Caco-2 (cell line): ENCODE measurements at regions not wholly inside any gene's neighbourhood (a gene's known extent, or its start where the extent isn't known, plus 50 kb on each side); places are given as distances from the start of the nearest gene placed in this dataset.

Source experiments
- BruUV-seq: library from RNA; stranded (reverse); fragments of 400-500 nt; replicated peaks from 2 replicates; lab custom pipeline; 2021; lab: Mats Ljungman, UMichigan
- CTCF ChIA-PET: fragments of 300-600 bp; sonication (Branson Sonifier 250); formaldehyde crosslinking; loops from one replicate; lab custom pipeline; 2022; ENCODE audit warnings: antibody characterized with exemption; lab: Charles Lee
- POLR2A ChIA-PET: fragments of 300-600 bp; sonication (Branson Sonifier 250); formaldehyde crosslinking; loops from one replicate; lab custom pipeline; 2022; ENCODE audit warnings: antibody characterized with exemption; lab: Charles Lee
- DNase-seq, 2 experiments: peaks; one replicate each; pipeline versions ENCODE4 v3.0.0 to v3.0.0-alpha.2; 2020 to 2022
- H3K27me3 ChIP-seq: replicated peaks from 2 replicates; pipeline ENCODE4 v1.6.0; 2011; ENCODE audit warnings: low read length; ENCODE audit not compliant: control insufficient read depth, insufficient read depth
- H3K36me3 ChIP-seq: 2 replicates; pipeline ENCODE4 v1.5.1; 2011; ENCODE audit warnings: low read length; ENCODE audit not compliant: control insufficient read depth, insufficient read depth
- H3K4me1 ChIP-seq: fragments of 250-450 bp; sonication (Bioruptor Pico); 2 replicates; pipeline ENCODE4 v1.5.1; 2020; ENCODE audit warnings: mild to moderate bottlenecking
- H3K4me3 ChIP-seq: 2 replicates; pipeline ENCODE4 v1.5.1; 2011; ENCODE audit warnings: low read depth, mild to moderate bottlenecking, control low read depth, low read length
- H3K9me3 ChIP-seq: fragments of 250-450 bp; sonication (Bioruptor Pico); 2 replicates; pipeline ENCODE4 v1.5.1; 2020; ENCODE audit warnings: mild to moderate bottlenecking, moderate library complexity
- H3K27ac Mint-ChIP-seq: one replicate; pipeline ENCODE4 v1.8.0; 2022; ENCODE audit warnings: mixed read lengths; ENCODE audit not compliant: unreplicated experiment
- H3K27me3 Mint-ChIP-seq: one replicate; pipeline ENCODE4 v1.8.0; 2022; ENCODE audit warnings: mixed read lengths; ENCODE audit not compliant: insufficient read depth, unreplicated experiment
- H3K36me3 Mint-ChIP-seq: one replicate; pipeline ENCODE4 v1.8.0; 2022; ENCODE audit warnings: mild to moderate bottlenecking, mixed read lengths; ENCODE audit not compliant: insufficient read depth, unreplicated experiment
- H3K4me1 Mint-ChIP-seq: one replicate; pipeline ENCODE4 v1.8.0; 2022; ENCODE audit warnings: low read depth, mixed read lengths; ENCODE audit not compliant: unreplicated experiment
- H3K4me3 Mint-ChIP-seq: one replicate; pipeline ENCODE4 v1.8.0; 2022; ENCODE audit warnings: mild to moderate bottlenecking, moderate library complexity, mixed read lengths; ENCODE audit not compliant: unreplicated experiment
- H3K9me3 Mint-ChIP-seq: one replicate; pipeline ENCODE4 v1.8.0; 2022; ENCODE audit warnings: mixed read lengths; ENCODE audit not compliant: unreplicated experiment
- intact Hi-C: fragments of 100-400 bp; cut with micrococcal nuclease; formaldehyde crosslinking; loops from one replicate; pipeline ENCODE4 v1.10.0; 2022; ENCODE audit not compliant: unreplicated experiment
- TF ChIP-seq, protein P1 (sequence below), 2 experiments: fragments of 200-600 bp in 1 of 2; IDR thresholded peaks; 1 replicate in 1 of 2; 2 replicates in 1 of 2; pipeline versions ENCODE4 v1.5.1 to v1.8.0; 2011 to 2022; ENCODE audit warnings: antibody characterized with exemption in 1 of 2, control low read depth in 1 of 2, inconsistent platforms in 1 of 2, low read depth in 1 of 2, low read length in 1 of 2, mild to moderate bottlenecking in 1 of 2, moderate library complexity in 1 of 2; ENCODE audit not compliant: insufficient read depth in 1 of 2, severe bottlenecking in 1 of 2, unreplicated experiment in 1 of 2

DNA sequence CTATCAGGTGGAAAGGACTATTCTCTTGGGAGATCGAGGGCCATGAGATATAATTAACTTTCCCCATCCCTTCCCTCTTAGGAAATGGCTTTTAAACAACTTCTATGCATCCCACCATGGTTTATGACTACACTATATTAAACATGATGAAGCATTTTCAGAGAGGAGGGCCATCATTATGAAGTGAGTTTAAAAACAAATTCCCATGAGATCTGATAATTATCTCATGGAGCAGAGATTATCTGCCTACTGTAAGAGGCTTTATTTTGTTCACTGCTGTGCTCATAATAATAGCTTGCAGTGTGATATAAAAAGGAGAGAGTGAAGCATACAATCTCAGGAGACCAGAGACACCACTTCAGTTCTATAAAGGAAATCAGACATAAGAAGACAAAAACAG is 330.5 kb upstream of the ZFP42 start:
- no peaks in the 10 kb centered on the region for H3K36me3 Mint-ChIP-seq
- no peak for DNase-seq
- H3K4me3 Mint-ChIP-seq, result no peak overlapping the region
- H3K36me3 ChIP-seq, result no peaks in the 10 kb centered on the region
- ChIA-PET POLR2A (no interaction called here), CTCF (no interaction called here)
- H3K27ac Mint-ChIP-seq, result no peak overlapping the region
- no peaks in the 10 kb centered on the region for H3K4me1 Mint-ChIP-seq
- H3K9me3 ChIP-seq, result no peaks in the 10 kb centered on the region
- no peaks in the 10 kb centered on the region for H3K27me3 ChIP-seq
- no peaks in the 10 kb centered on the region for H3K4me1 ChIP-seq
- intact Hi-C loops, result no loop called here
- H3K27me3 Mint-ChIP-seq, result no peaks in the 10 kb centered on the region
- TF ChIP-seq, protein P1, sequence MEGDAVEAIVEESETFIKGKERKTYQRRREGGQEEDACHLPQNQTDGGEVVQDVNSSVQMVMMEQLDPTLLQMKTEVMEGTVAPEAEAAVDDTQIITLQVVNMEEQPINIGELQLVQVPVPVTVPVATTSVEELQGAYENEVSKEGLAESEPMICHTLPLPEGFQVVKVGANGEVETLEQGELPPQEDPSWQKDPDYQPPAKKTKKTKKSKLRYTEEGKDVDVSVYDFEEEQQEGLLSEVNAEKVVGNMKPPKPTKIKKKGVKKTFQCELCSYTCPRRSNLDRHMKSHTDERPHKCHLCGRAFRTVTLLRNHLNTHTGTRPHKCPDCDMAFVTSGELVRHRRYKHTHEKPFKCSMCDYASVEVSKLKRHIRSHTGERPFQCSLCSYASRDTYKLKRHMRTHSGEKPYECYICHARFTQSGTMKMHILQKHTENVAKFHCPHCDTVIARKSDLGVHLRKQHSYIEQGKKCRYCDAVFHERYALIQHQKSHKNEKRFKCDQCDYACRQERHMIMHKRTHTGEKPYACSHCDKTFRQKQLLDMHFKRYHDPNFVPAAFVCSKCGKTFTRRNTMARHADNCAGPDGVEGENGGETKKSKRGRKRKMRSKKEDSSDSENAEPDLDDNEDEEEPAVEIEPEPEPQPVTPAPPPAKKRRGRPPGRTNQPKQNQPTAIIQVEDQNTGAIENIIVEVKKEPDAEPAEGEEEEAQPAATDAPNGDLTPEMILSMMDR (IDR thresholded peaks at IDR 0.05; ENCODE audit: insufficient read depth in 1 of 2, low read depth in 1 of 2, low read length in 1 of 2, severe bottlenecking in 1 of 2, unreplicated experiment in 1 of 2), result no peak
- H3K9me3 Mint-ChIP-seq, result peaks cover 25% of the 10 kb centered on the region
- H3K4me3 ChIP-seq, result no peak overlapping the region
- no TSS peak for BruUV-seq

DNA sequence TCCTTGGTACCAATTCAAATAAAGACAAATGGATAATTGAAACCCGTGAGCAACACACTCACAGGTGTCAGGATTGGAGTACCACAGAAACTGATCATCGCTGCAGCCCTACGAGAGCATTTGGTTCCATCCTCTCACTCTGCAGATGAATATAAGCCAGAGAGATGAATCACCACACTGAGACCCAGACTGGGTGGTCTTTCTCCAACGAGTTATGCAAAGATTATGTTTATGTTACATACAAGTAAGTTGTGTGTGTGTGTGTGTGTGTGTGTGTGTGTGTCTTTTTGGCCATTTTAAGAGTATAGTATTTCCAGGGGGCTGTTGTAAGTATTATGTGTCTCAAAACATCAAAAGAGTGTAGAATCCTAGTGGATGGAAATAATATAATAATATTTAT is 329.5 kb upstream of the ZFP42 start:
- Histone ChIP-seq H3K4me1 (no peaks in the 10 kb centered on the region), H3K27me3 (no peaks in the 10 kb centered on the region), H3K9me3 (no peaks in the 10 kb centered on the region), H3K36me3 (no peaks in the 10 kb centered on the region), H3K4me3 (no peak overlapping the region)
- ChIA-PET POLR2A (no interaction called here), CTCF (no interaction called here)
- Mint-ChIP-seq H3K27me3 (no peaks in the 10 kb centered on the region), H3K36me3 (no peaks in the 10 kb centered on the region), H3K27ac (no peak overlapping the region), H3K9me3 (peaks cover 25% of the 10 kb centered on the region), H3K4me1 (no peaks in the 10 kb centered on the region), H3K4me3 (no peak overlapping the region)
- no TSS peak for BruUV-seq
- TF ChIP-seq, protein P1 (IDR thresholded peaks at IDR 0.05; ENCODE audit: insufficient read depth in 1 of 2, low read depth in 1 of 2, low read length in 1 of 2, severe bottlenecking in 1 of 2, unreplicated experiment in 1 of 2), result no peak
- intact Hi-C loops, result loop anchor here (1.0 kb wide), 1 partner anchor 707 kb away; no protein-coding TSS in a partner anchor
- DNase-seq, result no peak

DNA sequence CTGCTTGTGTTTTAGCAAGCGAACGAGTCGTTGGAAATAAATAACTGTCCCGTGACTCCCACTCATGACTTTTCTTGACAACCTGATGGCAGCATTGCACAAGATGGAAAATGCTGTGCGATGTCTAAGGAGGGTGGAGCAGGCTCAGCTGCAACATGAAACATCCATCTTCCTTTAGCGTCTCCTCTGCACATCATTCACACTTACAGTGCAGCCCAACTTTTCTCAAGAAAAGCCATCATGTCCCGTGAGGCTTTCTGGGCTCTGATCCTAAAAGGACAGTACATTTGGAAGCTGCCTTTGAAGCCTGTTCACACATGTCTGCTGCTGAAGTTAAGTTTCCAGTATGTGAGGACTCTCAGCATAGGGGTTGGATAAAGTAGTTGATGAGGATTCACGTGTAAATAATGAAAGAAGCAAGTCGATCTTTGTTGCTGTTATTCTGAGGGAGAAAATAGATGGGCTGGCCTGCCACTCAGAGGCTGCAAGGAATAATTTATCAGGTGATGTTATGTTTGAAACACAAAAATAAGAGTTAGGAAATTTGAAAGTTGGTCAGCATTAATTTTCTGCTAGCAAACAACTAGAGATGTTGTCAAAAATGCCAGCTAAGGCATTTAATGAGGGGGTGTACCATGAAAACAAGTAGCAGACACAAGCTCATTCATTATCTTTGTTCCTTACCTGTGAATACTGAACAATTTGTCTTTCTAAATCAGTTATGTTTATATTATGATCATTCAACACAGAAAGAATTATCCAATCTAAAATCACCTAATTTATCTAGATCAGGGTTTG is 328.7 kb upstream of the ZFP42 start:
- intact Hi-C loops, result loop anchor here (1.0 kb wide), 1 partner anchor 706 kb away; no protein-coding TSS in a partner anchor
- Mint-ChIP-seq H3K4me3 (no peak overlapping the region), H3K9me3 (peaks cover 24% of the 10 kb centered on the region), H3K27me3 (no peaks in the 10 kb centered on the region), H3K36me3 (no peaks in the 10 kb centered on the region), H3K27ac (no peak overlapping the region), H3K4me1 (no peaks in the 10 kb centered on the region)
- H3K36me3 ChIP-seq, result no peaks in the 10 kb centered on the region
- DNase-seq, result no peak
- no peak overlapping the region for H3K4me3 ChIP-seq
- TF ChIP-seq, protein P1 (IDR thresholded peaks at IDR 0.05; ENCODE audit: insufficient read depth in 1 of 2, low read depth in 1 of 2, low read length in 1 of 2, severe bottlenecking in 1 of 2, unreplicated experiment in 1 of 2), result no peak
- no peaks in the 10 kb centered on the region for H3K4me1 ChIP-seq
- H3K27me3 ChIP-seq, result no peaks in the 10 kb centered on the region
- no peaks in the 10 kb centered on the region for H3K9me3 ChIP-seq
- no TSS peak for BruUV-seq
- ChIA-PET CTCF (no interaction called here), POLR2A (no interaction called here)
